ENCODE measurements at regions not wholly inside any gene's neighbourhood (a gene's known extent, or its start where the extent isn't known, plus 50 kb on each side); places are given as distances from the start of the nearest gene placed in this dataset.

DNA sequence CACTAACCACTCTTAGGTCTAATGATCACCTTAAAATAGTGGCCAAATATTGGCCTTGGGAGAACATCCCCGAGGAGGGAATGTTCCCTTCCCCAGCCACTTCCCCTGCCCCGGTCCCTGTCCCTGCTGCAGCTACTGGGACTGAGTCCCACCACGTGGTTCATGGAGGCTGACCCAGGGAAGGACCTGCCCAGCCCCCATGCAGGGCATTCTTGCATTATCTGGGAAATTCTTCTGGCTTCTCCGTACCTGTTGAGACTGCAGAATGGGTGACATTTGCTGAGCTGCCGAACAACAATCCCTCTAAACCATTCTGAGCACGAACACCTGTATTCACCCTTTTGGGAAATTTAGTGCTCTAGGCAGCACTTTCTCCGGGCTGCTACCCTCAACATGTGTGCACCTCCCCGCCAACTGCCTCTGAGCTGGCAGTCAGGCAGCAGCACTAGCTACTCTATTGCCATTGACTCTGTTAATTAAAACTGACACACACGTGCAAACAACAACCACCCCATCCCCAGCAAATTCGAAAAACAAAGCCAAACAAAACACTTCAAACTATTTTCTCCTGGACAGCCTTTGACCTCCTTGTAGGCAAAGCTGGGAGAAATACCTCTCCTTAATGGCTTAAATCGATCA lies 567.4 kb upstream of the MKI67 start:
- DNase-seq: no peak

DNA sequence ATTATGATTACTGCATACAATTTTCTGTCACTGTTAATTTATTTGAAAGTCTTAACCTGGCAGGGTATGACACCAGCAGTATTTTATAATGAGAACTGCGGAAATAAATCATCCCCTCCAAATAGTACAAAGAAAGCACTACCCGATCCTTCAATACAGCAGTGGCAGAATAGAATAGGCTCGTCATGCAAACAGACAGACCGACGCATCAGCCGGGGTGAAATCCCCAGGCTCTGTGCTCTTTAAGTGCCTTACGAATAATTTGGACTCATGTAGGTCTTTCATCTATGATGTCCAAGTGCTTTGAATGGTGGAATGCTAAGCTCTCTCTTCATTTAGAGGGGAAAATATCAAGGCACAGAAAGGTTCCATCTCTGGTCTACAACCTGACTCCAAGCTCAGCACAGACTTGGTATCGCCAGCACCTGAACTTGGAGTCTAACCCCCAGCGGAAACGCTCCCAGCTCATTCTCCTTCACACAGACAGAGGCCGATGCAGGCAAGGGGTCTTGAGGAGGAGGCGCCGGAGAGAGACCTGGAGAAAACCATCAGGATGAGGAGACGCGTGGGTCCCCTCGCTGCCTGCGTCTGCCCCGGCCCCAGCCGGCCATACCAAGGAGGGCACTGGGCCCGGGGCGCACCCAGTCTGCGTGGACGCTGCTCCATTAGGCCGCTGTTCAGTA lies 568.1 kb upstream of the MKI67 start:
- DNase-seq: no peak

DNA sequence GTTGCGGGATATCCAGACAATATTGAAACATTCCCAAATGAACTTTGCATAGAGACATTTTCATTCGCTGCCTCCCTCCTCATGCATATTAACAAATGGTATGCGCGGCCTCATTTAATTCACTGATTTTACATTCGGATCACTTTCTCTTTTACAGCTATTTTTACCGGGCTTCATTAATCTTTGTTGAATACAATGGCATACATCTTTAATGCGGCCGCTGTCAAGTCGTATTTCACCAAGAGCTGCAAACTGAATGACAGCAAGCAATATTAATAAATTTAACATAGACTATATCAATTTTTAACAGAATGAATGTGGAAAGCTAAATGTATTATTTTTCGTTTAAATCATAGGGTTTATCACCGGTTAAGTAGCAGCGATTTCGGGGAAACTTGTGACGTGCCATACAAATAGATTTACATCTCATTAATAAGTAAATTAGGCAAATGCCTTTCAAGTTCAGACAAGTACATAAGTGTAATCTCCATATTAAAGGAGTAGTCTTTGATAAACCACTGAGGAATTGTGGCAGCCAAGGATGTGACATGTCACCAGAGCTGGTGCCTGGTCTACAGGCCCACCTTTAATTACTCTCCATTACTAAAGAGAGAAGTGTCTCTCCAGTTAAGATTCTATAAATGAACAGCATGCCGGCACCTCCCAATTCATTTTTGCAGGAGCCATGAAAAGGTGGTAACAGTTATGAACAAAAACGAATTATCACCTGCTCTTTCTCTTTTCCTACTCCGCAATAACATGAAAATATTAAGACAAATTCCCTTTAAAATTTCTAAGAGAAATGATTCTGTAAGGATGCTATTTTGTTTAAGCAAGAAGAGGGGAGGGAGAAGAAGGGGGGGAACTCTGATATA lies 568.9 kb upstream of the MKI67 start:
- no peak for DNase-seq

DNA sequence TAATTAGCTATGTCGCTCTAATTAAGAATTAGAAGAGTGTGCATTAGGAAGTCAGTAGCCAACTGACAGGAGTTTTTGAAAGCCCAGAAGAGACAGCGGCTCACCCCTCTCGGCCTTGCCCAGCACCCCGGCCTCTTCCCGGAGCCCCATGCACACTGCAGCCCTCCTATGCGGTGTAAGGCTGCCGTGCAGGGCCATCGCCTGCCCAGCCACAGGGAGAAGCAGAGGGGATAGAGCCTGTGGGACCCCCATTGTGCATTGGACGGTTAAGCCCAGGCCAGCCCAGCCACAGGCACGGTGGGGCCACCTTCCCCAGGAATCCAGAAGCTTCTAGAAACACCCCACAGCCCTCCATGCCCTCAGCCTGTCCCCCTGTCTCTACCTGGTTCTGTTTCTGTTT lies 569.7 kb upstream of the MKI67 start:
- DNase-seq: no peak

DNA sequence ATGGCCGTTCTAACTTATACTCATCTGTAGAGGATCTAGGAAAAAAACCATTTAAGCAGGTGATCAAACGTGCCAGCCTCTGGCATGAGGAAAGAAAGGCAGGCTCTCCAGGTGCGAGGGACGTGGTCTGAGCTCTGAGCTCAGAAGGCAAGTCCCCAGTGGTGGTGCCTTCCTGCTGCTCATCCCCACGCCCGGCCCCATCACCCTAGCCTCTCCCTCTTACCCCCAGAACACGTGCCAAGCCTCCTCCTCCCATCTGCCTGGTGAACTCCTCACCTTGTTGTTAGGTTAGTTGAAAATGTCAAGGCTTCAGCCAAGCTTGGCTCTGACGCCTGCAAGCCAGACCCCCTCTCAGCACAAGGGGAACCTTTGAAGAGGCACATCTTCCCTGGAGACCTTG lies 571.2 kb upstream of the MKI67 start:
- DNase-seq: no peak

DNA sequence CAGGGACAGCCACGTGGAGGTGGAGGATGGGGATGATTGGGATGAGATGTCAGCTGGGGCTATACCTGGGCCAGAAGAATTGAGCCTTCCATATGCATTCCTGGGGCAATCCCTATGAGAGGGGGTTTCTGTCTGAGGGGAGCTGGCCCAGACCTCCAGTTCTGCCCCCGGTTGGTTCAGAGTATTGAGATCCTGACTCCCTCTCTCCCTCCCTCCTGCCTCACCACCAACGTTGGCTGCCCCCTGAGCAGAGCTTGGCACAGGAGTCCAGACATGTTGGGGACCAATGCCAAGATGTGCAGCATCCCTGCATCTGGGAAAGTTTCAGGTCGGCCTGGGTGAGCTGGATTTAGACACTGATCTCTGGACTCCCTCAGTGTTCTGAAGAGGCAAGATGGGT lies 575.2 kb upstream of the MKI67 start:
- no peak for DNase-seq

DNA sequence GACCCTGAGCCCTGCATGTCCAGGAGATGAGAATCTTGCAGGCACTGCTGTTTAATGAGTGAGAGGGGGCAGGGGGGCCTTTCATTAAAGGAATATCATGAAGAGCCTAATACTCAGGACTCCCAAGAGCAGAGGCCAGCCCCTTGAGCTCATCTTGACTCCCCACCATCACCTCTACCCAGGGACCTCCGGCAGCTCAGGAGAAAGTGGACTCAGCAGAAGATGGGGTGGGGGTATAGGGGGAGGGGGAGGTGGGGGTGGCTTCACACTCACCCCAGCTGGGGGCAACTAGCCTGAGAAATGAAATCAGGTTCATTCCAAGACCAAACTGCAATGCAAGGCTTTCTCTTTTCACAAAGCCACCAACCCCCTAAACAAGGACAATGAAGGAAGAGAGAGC lies 575.6 kb upstream of the MKI67 start:
- no peak for DNase-seq

DNA sequence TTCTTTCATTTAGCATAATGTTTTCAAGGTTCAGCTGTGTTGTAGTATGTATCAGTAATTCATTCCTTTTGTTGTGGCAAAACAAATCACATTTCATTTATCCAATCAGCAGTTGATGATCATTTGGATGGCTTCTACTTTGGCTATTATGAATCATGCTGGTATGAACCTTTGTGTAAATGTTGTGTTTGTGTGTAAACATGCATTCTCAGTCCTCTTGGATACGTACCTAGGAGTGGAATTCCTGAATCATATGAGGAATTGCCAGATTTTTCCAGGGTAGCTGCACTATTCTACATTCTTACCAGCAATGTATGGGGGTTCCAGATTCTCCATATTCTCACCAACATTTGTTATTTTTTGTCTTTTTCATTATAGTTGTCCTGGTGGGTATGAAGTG lies 578.5 kb upstream of the MKI67 start:
- DNase-seq: no peak

DNA sequence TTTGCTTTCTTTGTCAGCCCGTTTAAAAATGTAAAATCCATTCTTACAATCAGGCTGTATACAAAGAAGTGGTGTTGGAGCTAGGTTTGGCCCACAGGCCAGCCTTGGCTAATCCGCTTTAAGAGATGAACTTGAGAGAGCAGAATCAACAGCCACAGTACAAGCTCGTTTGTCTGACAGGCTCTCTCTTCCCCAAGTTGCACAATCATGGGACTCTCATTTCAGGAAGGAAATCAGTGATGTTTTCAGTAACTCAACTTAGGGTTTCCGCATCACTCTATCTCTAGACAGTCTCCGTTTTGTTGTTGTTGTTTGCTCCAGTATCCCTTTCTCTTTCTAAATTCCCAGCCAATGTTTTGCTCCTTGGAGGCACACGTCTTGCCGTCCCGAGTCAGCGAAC lies 582.0 kb upstream of the MKI67 start:
- no peak for DNase-seq

DNA sequence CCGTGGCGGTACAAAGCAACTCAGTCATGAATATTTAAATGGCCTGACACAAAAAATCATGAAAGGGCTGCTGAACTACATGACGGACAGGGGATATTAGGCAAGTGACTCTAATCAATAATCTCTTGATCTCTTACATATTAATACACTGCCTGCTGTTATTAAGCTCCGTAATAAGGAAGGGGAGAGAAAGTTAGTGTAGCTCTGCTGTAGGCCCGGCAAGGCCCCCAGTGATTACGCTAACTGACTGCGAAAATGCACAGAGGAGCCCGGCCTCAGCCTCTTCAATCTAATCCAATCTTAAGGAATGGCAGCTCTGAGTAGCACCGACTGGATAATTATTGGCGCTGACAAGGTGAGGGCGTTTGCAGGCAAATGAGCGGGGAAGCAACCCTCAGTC lies 583.5 kb upstream of the MKI67 start:
- no peak for DNase-seq

DNA sequence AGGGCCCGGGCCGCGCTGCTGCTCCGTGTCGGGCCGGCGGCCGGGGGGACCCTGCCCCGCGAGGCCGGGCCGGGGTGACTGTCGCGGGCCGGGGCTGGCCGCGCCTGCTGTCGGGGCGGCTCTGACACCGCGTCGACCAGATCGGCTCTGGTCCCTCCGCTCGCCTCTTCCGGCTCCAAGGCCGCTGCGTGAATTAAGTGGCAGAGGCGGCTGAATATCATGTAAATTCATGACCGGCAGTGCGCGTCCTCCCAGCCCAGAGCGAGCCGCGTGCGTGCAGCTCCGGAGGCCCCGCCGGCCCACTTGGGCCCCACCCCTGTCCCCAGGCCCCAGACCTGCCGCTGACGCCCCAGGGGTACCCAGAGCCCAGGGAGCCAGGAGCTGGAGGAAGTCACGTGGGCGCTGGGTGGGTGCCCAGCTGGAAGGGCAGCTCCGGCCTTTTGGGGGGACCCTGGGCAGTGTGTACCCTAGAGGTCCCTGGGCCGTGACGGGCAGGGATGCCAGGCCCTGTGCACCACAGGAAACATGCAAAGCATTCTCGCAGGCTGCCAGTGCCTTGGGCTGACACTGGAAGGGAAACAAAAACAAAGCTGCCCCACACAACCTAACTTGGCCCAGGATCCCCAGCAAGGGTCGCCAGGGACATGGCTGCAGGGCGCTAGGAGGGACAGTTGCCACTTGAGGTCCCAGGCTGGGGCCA lies 584.0 kb upstream of the MKI67 start:
- DNase-seq: no peak

DNA sequence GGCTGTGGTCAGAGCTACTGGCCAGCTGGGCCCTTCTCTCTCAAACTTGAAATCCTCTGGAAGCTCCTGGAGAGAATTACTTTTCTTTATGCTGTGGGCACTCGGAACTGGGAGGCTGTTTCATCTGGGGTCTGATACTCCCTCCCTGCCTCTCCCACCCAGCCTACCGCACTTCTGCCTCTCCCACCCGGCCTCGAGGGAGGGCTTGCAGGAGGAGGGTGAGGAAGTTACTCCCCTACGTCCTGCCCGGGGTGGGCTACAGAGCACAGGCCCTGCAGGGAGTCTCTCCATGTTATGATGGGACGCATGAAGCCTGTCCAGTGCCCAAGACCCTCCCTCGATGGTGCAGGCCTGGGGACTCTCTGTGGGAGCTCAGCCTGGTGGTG lies 584.6 kb upstream of the MKI67 start:
- no peak for DNase-seq

DNA sequence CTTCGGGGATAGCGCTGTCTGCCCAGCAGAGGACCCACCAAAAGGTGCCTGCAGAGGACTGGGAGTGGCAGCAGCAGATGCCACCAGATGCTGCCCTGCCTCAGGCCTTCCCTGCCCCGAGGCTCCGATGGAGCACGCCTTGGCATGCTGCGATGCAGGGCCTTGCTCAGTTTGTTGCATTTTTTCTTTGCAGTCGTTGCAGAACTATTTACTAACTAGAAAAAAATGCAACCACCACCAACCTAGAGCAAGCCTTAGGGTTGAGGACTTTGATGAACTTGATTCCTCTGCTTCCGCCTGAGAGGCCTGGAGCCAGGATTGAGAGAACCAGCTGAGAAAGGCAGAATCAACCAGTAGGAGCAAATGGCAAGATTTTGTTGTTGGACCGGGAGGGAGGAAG lies 585.6 kb upstream of the MKI67 start:
- no peak for DNase-seq

DNA sequence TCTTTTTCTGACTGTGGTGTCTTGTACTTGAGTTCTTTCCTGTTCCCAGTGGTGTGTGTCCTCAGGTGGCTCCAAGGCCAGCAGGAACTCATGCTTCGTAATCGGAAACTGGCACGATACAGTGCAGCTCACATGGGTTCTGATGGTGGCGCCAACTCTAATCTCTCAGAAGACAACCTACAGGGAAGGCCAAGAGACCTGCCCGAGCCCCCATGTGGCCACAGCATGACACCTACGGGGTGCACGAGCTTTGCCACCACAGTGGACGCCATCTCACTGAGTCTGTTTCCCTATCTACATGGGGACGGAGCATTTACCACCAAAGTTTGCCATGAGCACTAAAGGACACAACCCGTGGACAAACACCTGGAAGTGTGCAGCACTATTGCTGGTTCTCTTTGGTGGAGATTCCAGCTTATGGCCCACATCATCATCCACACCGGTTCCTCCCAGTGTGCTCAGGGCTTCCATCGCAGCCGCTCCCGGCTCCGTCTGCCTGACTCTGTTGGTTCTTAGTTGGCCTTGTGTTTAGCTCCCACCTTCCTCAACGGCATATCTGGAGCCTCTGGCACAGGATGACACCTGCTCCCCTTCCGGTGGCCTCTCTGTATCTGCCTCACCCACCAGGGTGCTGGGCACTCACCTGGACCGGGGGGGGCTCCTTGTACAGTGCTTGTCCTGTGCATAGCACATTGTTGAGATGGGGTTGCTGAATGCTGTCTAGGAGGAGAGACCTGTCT lies 586.6 kb upstream of the MKI67 start:
- DNase-seq: no peak

DNA sequence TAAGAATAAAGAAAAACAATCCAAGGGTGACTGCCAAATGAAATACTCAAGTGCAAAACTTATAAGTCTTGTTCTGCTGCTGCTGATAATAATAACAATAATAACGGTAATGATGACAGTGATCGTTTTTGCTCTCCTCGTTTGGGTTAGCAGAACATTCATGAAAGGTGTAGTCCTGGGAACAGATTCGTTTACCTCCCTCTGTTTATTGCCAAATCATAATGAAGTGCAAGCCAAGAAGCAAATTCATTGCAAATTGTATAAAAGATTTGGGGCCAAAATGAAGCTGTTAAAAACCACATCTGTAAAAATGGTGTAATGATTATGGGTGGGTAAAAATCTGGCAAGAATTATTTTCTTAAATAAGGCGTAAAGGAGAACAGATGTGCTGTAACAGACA lies 587.2 kb upstream of the MKI67 start:
- DNase-seq: no peak

DNA sequence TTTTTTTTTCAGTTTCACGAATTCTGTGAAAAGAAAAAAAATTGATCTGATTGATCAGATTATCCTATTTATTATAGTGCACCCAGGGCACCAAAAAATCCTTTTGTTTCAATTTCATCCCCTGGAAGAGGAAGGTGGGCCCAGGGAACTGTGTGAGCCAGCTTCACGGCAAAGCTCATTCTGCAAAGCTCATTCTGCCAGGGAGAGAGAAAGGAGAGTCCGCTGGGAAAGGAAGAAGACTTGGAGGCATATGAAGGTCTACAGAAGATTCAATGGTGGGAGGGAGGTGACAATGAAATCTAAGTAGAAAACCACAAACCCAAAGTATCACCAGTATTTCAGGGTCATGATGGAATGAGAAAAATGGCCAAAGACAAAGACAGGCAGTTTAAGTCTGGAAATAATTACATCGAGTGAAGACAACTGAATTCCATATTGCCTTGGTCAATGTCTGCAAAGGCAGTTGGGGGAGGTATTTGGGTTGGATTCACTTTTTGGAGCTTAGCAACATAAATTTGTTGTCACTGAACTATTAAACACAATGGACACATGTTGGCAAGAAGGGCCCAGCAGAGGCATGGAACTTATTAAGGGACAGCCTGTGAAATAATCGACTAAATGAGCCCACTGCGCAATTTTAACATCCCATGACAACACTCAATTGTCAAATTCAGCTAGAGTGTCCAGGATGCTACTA lies 587.8 kb upstream of the MKI67 start:
- DNase-seq: no peak

DNA sequence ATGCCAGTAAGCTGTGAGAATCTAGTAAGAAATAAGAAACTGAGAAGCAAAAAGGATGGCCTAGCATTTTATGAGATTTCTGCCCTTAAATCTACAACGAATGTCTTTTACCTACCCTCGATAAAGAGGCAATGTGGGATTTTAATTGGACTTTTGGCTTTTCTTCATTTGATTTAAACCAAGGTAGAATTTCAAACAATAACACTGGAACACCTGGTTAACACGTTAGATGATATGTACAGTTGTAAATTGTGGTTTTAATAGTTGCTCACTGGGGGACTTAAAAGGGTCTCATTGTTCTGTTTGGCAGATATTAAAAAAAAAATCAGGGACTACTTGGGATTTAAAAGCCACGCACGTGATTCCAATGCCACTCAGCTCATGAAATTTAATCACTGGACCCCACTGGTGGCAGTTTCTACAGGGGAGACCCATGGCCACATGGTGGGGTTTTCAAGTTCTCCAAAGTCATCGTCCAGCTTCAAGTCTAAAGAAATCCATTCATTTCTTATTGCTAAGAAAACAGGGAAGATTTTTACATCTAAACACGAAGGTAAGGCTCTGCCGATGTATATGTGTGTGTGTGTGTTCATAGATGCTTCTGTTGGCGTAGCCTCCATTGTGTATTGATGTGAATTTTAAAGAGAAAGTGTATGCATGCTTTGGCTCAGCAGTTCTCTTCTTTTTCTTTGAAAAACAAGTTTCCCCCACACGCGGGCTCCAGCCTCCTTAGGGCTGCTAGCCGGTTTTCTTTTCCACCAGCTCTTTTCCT lies 588.6 kb upstream of the MKI67 start:
- DNase-seq: no peak

DNA sequence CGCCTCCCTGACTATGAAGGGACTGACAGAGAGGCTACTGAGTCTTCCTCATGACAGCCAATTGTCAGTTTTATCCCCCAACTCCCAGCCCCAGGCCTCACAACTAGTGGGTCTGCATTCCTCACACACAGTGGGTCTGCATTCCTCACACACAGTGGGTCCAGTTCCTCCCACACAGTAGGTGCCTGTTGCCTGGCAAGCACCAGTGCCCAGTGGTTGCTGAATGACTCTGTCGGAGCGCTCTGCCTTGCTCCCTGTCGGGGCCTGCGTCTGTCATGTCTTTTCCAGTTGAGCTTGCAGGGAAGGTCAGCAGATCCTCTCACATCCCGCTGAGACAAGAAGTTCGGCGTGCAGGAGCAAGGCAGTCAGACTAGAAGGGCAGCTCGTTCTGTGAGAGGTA lies 590.0 kb upstream of the MKI67 start:
- DNase-seq: no peak

DNA sequence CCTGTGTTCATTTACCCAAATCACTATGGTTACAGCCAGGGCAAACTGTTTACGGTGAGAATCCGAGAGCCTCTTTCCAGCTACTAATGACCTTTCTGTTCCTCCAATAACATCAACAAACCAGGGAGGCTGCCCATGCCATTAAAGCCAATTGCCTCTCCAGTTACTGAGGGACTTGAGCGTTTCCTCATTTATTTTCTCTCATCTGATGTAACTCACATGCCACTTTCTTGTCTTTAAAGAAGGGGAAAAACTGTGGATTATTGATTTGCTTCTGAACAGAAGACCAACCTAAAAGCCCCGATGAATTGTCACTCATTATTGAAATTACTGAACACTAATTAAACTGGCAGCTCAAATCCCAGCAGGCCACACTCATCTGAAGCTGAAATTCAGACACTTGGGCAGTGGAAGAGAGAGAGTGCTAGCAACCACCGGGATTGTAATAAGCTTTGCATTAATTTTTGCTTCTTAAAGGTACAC lies 595.8 kb upstream of the MKI67 start:
- no peak for DNase-seq

DNA sequence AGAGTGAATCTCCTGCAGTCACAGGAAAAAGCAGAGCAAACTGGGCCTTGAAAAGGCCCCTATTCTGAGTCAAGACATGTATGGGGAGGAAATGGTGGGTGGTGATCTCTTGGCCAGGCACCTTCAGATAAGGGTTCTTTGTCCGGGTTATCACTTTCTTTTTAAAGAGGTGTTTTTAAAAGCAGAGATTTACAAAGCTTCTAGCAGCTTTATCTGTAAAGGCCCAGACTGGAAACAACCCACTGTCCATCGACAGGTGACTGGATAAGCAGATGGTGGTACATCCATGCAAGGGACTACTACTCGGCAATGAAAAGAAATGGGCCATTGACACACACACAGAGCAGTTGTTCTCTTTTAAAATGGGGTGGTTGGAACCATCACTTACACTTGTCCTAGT lies 596.7 kb upstream of the MKI67 start:
- no peak for DNase-seq

DNA sequence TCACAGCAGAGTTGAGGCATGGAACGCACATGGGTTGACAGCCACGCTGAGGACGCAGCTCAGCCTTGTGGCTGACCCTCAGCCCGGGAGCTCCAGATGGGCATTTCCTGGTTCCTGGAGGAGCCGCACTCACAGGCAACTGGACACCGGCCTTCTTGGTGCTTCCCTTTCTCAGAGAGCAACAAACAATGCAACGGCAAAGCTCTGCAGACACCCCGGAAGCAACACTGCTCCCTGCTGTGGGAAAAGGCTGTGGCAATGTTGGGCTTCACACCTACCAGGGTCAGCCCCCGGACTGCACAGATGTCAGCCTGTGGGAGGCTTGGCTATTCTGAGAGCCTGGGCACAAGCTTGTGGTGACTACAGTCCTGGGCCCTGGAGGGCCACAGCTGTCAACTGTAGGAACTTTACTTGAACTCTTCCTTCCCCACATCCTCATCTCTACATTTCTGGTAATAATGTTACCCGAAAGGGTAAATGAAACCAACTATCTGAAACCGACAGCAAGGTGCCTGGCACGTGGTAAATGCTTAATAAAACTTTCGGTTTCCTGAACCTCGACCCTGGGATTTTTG lies 597.5 kb upstream of the MKI67 start:
- DNase-seq: no peak
